HG03571 (cell line): ENCODE measurements at regions not wholly inside any gene's neighbourhood (a gene's known extent, or its start where the extent isn't known, plus 50 kb on each side); places are given as distances from the start of the nearest gene placed in this dataset.

Source experiments
- ATAC-seq: cut with Tn5 transposase; IDR thresholded peaks from one replicate; pipeline ENCODE4 v1.9.1; 2021; ENCODE audit not compliant: unreplicated experiment

DNA sequence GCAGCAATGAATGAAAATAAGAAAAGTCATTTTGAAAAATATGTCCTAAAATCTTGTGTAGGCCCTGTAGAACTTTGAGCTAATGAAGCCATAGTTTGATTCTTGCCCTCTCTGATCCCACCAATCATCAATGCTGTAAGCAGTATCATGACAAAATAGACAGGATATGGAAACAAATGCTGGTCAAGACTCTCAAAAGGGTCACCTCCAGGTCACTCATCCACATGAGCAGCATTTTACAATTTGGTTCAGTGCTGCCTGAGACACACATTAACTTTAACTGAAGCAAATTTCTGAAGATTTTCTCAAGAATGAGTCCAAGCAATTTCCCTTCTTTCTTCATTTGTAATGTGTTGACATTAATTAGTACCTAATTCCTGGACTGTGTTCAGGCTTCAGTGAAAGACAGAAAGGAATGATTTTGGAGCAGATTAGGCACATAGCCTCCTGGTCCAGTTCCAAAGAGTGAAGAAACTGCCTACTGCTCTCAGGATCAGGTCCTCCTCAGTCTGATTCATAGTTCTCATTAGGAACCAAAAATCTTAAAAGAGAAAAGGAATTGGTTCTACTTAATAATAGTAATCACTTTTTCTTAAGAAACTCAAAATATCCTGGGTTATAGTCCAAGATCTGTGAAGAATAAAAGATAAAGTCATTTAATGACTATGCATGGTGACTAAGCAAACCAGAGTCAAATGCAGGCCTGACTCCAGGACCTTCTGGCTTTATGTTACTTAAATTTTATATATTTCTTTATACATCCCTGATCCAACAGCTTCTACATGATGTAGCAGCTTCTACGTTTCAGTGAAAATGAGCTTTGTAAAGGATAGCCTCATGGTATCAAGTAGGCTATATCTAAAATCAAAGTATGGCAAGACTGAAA lies 192.1 kb upstream of the RGMB start:
- ATAC-seq, result no peak

DNA sequence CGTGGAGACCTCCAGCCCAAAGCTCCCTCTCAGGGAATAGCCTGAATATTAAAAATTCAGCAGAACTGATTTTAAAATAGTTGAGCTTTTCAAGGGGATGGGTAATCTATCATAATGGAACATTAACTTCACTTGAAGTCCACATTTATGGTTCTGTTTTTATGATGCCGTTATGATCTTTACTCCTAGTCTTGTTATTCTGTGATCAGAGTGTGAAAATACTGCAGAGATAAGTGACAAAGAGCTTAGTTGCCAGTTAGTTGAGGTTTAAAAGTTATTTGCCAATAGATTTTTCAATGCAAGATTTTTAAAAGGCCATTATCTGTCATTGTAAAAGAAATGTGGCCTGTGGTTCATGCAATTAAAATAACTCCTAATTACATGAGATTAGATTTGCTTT lies 189.9 kb upstream of the RGMB start:
- no peak for ATAC-seq

DNA sequence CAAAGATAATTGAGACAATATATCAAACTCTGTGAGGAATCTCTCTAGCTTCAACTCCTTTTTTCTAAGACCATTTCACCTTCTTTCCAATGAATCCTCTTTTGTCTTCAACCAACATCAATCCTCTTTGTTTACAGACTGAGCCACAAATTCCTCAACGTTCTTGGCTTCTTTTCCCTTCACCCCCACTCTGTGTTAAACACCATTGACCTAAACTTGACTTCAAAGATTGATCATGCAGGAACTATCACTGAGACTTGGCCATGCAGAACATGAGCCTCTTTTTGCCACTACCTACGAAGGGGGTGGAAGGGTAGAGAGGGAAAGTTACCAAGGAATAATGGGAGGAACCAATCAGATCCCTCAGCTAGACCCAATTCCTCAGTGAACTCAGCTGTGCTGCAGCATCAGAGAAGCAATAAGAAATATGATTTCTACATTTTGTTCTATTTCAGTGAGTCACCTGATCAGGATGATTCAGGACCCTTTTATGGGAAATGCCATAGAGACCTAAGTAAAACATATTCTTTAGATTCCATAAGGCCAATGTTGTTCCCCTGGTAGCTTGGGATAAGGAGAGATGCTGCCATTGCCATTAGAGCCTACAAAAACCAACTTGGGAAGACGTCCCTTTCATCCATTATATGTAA lies 187.7 kb upstream of the RGMB start:
- ATAC-seq, result no peak

DNA sequence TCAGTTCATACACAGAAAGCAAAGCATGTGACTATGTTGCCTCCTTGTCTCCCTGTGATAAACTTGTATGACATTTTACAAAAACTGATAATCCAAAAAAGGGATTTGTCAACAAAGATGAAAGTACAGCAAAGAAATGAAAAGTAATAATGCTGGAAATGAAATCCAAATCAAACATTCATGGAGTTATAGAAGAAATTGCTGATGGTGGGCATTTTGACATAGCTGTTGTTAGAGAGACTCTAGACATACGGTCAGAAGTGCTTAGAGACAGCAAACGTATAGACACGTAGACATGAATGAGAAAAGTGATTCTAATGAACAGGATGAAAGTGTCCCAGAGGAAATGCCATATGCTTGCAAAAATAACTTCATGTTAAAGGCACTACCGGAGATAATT lies 186.9 kb upstream of the RGMB start:
- ATAC-seq, result no peak

DNA sequence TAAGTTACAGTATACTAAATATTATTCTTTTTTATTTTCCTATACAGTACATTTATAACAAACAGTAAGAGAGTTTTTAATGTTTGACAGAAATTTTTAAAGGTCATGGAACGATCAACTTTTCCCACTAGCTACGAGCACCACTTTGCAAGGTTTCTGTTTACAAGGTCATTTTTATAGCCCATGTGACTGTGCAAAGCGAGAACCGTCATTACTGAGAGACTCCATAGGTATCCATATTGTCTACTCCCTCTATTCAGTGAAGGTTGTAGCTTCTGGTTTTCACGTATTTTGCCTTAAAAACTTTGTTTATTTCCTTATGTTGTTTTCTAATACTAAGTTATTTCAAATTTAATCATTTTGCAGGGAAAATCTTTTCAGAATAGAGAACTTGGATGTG lies 186.3 kb upstream of the RGMB start:
- no peak for ATAC-seq

DNA sequence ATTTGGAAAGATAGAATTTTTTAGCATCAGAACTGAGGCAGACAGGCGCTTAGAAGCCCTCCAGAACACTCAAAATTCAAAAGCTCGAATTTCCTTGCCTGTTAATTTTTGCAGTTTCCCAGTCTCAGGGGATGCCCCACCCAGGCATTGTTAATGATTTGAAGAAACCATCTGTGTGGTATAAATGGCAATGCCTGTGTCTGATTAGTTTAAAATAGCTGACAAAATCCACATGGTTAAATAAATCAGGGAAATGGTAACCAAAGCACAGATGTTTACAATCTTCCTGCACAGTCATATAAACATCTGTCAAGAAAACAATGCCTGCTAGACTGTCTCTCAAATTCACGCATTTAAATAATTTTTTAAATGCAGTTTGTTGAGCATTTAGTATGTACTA lies 185.2 kb upstream of the RGMB start:
- ATAC-seq, result no peak

DNA sequence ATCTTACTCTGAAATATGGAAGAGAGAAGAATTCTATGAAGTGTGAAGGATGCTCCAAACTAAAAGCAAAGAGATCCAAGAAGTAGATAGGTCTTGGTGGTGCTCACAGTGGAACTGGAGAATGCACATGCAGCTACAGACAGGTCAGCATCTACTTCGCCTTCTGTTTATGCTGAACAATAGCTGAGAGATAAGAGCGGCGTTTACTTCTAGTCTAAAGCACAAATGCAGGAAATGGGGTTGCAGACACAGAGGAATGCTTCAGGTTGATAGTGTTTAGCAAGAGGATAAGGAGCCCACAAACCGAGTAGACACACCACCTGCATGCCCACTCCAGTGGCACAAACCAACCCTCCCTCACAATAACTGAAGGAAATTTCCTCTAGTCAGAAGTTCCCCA lies 180.0 kb upstream of the RGMB start:
- no peak for ATAC-seq

DNA sequence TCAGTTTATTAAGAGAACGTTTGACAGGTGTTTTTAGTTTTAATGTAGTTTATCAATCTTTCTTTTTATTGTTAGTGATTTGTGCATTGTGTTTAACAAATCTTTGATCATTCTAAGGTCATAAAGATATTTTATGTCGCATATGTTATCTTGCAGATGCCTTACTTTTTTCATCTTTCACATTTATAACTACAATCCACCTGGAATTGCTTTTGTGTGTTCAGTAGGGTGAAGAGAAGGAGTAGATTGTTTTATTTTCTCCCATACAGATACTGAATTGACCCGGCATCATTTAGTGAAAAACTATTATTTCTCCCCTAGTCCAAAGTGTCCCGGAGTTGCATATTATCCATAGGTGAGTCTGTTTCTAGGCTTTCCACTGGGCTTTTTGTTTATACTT lies 179.4 kb upstream of the RGMB start:
- no peak for ATAC-seq

DNA sequence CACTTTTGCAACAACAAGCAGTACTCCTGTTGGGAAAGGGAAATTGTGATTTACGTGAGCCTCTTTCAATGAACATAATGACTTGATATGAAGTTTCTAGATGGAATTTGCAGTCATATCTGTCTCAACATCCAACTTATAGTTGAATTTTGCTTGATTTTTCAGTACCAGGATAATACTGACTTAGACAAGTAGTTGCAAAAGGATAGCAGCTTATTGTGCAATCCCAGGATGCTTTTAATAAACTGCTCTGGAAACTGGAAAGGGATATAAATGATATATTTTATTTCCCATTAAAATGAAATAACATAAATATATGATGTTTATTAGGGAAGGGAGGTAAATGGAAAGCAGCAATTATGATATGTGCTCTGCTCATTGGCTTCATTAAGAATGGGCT lies 174.4 kb upstream of the RGMB start:
- no peak for ATAC-seq

DNA sequence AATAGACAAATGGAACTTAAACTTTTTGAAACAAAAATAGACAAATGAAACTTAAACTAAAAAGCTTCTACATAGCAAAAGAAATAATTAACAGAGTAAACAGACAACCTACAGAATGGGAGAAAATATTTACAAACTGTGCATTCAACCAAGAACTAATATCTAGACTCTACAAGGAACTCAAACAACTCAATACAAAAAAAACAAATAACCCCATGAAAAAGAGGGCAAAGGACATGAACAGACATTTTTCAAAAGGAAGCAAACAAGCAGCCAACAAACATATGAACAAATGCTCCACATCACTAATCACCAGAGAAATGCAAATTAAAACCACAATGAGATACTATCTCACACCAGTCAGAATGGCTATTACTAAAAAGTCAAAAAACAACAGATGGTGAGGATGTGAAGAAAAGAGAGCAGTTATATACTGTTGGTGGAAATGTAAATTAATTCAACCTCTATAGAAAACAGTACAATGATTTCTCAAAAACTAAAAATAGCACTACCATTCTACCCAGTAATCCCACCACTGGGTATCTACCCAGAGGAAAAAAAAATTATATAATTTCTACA lies 170.8 kb upstream of the RGMB start:
- ATAC-seq, result peak; percentile 57

DNA sequence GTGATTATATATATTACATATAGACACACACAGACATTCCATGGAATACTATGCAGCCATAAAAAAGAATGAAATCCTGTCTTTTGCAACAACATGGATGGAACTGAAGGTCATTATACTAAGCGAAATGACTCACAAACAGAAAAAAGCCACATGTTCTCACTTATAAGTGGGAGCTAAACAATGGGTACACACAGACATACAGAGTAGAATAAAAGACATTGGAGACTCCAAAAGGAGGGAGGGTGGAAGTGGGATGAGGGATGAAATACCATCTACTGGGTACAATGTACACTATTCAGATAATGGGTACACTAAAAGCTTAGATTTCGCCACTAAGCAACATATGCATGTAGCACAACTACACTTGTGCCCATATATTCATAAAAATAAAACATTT lies 170.0 kb upstream of the RGMB start:
- ATAC-seq, result no peak

DNA sequence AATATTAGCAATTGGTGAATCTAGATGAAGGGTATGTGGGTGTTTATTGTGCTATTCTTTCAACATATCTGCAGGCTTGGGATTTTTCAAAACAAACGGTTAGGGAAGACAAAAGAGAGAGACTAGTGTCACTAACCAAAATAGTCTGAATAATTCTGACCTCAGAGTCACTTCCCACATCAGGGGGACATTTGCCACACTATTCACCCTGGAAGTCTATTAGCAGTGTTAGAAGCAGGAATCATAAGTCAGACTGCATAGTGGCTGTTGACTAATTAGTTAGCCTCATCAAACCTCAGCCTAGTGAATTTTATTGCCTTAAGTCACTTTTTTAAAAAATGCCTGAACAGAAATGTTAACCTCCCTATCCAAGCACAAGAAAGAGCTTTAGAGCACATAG lies 169.2 kb upstream of the RGMB start:
- no peak for ATAC-seq

DNA sequence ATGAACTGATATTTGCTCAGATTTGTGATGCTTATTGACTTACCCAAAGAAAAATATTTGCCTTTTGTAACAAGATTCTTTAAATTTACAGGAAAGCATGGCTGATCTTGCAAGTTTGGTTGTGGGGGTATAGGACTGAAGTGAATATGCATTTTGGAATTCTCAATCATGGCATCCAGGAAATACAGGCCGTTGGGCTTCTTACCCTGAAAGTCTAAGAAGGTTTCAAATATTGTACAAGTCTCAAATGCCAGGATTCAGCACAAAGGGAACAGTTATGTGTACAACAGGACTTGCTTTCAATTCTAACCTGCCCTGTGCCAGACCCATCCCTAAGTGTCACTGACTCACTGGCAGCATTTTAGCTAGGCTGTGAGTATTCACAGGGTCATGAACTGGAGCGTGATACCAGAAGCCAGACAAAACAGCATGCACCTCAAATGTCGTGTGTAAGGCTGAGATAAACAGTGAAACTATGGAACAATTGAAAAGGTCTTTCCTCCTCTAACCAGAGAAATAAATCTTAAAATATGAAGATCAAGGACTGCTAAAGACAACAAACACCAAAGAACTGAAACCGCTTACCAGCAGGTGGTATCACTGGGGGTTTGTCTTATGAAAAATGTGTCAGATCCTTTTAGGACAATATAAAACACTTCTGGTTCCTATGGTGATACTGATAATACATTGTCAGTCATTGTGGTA lies 168.6 kb upstream of the RGMB start:
- ATAC-seq, result no peak

DNA sequence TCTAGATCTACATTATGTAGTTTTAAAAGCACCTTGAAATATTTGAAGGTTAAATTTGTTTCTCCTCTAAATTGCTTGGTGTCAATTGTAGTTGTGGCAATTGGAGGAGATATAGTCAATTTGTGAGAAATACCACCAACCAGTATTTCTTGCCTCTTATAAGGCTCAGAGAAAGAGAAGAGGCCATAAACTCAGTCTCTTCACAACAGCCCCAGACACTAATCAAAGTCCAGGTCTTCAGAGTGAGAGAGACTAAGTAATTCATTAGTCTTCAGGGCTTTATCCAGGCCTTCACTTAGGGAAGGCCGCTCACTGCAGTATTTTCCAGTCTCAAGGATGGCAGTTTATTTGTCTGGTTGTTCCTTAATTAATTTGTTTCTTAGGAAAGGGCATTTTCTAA lies 168.0 kb upstream of the RGMB start:
- ATAC-seq, result no peak

DNA sequence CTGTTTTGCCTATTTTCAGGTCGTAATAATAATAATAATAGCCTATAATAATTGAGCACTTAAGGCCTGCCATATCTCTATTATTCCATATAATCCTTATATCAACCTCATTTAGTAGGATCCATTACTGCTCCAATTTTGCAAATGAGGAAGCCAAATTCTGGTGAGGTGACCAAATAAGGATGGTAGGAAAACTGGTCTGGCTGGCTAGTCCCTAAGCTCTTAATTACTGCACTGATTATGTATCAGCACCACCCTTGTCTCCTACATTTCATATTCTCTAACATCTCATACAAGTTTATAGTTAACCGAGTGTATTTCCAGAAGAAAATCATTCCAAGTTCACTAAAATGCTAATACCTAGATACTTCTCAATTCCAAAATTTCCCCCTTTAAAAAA lies 166.5 kb upstream of the RGMB start:
- ATAC-seq, result no peak

DNA sequence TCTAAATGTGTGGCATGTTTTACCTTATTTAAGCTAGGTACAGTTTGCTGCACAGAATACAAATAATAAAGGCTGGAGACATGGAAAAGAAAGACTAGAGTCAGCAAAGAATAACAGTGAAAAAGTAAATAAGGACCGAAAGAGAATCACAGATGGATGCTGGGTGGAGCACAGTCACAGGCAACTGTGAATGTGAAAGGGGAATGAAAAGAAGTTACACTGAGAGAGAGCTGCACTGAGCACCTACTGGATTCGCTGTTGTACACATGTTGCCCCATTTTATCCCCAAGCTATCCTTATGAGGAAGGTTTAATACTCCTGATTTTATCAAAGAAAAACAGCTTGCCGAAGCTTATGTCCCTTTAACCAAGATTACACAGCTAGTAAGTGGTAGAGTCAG lies 165.4 kb upstream of the RGMB start:
- ATAC-seq, result no peak

DNA sequence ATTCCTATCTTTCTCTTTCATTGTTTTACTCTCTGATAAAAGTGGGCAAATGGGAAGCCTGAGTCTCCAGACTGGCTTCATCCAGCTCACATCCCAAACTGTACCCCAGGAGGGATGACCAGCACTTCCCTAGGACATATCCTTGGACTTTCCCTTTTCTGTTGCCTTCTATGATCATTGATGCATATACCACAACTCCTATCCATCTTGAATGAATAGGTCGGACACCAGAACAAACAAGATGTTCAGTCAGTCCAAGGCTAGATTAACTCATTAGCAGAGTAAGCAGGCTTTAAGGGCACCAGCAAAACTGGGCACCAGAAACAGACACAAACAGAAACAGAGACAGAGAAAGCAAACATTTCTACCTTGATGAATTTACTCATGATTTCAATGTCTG lies 159.1 kb upstream of the RGMB start:
- no peak for ATAC-seq

DNA sequence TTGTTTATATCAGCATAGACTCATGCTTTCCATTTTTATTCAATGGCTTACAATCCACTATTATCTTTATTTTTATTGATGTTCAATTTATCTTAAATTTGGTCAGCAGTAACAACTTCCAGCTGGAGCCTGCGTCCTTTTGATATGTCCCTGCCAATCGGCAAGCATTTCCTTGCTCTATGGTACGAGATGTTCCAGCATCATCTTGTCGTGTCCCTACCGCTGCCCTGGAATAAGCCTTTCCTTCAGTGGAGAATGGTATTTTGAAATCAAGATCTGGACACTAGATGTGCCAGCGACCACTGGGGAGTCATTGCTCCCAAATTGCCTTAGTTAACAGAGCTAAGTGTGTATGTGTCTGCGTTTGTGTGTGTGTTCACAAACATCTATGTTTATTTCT lies 151.6 kb upstream of the RGMB start:
- no peak for ATAC-seq

DNA sequence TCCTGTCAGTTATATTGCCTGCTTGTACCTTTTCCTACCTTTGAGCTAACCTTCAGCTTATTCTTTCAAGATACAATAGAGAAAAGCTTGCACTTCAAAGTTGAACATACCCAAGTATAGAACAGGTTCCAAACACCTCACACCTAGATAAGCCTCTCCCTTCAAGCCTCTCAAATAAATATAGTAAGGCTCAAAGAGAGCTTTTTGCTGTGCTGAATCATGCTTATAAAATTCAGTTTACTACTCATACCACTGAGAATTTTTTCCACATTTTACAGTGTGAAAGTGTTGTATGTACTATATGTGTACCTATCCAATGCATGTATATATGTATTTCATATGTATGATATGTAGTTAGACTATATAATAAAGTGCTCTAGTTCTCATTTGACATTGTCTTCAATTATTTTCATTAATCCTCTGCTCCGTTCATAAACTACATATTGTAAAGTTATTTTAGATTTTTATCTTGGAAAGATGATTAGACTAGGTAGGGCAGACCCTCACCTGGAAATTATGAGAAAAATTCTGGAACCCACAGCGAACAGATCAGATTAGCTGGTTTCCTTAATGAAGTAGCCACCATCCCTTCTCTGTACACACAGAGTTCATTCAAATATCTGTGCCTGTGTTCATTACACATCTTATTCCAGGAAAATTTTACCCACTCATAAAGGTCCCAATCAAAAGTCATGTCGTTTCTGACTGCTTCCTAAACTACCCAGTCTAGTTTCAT lies 149.2 kb upstream of the RGMB start:
- no peak for ATAC-seq

DNA sequence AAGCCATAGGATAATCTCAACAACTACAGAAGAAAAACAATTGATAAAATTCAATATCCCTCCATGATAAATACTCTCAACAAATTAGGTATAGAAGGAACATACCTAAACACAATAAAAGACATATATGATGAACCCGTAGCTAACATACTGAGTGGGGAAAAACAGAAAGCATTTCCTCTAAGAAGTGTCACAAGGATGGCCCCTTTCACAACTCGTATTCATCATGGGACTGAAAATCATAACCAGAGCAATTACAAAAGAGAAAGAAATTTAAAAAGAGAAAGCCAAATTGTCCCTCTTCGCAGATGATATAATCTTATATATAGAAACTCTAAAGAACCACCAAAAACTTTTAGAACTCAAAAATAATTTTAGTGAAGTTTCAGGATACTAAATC lies 146.3 kb upstream of the RGMB start:
- no peak for ATAC-seq

DNA sequence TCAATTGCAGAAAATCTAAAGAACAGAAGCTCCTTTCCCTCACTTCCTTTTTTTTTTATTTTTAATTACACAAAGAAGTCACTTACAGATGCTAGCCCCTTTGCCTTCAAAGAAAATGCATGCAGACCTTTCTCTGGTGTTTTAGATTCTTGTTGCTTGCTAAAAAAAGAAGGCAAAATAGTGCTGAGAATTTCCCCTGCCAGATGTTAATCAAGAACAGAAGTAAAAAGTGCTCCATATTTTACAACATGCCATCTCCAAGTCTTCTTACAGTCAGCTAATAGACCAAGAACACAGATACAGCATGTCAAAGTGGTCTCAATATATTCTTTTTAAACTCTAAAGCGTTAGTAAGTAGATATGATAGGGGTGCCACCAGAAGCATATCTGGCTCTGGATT lies 142.8 kb upstream of the RGMB start:
- ATAC-seq, result no peak
